Breast epithelium (tissue), 3 donors: ENCODE measurements at regions not wholly inside any gene's neighbourhood (a gene's known extent, or its start where the extent isn't known, plus 50 kb on each side); places are given as distances from the start of the nearest gene placed in this dataset.

Experiments
- POLR2A ChIP-seq: fragments of 450-650 bp; IDR thresholded peaks from one replicate; pipeline ENCODE4 v1.6.1; 2016; ENCODE audit warnings: antibody characterized with exemption, mild to moderate bottlenecking, moderate library complexity
- POLR2AphosphoS5 ChIP-seq, 3 donors: sonication (generic); formaldehyde crosslinking; IDR thresholded peaks; one replicate each; pipeline ENCODE4 v1.6.1; 2017; ENCODE audit warnings: antibody characterized with exemption in 3 of 3
- TF ChIP-seq, protein P1 (sequence below), 3 donors: fragments of 450-650 bp; IDR thresholded peaks; one replicate each; pipeline ENCODE4 v1.5.1; 2016 to 2017; ENCODE audit warnings: antibody characterized with exemption in 3 of 3, mild to moderate bottlenecking in 3 of 3, moderate library complexity in 3 of 3

DNA sequence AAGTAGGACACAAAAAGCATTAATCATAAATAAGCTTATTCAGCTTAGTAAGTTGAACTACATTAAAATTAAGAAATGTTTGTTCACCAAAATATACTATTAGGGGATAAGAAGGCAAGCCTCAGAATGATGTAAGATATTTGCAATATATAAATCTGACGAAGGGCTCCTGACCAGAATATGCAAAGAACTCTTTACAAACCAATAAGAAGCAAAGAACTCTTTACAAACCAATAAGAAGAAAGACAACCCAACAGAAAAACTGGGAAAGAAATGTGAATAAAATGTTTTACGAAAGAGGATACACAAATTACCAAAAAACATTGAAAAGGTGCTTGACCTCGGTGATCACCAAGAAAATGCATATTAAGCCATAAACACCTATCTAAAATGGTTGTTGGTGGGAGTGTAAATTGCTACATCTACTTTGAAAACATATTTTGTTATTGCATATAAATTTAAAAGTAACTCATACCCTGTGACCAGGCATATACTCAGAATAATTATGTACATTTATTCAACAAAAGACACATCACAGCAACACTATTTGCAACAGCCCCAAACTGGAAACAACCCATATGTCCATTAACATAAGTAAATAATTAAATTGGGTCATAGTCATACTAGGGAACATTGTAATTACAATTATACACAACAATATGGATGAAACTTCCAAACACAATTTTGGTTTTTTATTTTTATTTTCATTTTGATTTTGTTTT lies 83.3 kb upstream of the CTBP2 start:
- no peak for TF ChIP-seq POLR2AphosphoS5 (IDR thresholded peaks at IDR 0.05)
- TF ChIP-seq, protein P1, sequence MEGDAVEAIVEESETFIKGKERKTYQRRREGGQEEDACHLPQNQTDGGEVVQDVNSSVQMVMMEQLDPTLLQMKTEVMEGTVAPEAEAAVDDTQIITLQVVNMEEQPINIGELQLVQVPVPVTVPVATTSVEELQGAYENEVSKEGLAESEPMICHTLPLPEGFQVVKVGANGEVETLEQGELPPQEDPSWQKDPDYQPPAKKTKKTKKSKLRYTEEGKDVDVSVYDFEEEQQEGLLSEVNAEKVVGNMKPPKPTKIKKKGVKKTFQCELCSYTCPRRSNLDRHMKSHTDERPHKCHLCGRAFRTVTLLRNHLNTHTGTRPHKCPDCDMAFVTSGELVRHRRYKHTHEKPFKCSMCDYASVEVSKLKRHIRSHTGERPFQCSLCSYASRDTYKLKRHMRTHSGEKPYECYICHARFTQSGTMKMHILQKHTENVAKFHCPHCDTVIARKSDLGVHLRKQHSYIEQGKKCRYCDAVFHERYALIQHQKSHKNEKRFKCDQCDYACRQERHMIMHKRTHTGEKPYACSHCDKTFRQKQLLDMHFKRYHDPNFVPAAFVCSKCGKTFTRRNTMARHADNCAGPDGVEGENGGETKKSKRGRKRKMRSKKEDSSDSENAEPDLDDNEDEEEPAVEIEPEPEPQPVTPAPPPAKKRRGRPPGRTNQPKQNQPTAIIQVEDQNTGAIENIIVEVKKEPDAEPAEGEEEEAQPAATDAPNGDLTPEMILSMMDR (IDR thresholded peaks at IDR 0.05): no peak
- TF ChIP-seq POLR2A: no peak
